ENCODE measurements at regions not wholly inside any gene's neighbourhood (a gene's known extent, or its start where the extent isn't known, plus 50 kb on each side); places are given as distances from the start of the nearest gene placed in this dataset.

DNA sequence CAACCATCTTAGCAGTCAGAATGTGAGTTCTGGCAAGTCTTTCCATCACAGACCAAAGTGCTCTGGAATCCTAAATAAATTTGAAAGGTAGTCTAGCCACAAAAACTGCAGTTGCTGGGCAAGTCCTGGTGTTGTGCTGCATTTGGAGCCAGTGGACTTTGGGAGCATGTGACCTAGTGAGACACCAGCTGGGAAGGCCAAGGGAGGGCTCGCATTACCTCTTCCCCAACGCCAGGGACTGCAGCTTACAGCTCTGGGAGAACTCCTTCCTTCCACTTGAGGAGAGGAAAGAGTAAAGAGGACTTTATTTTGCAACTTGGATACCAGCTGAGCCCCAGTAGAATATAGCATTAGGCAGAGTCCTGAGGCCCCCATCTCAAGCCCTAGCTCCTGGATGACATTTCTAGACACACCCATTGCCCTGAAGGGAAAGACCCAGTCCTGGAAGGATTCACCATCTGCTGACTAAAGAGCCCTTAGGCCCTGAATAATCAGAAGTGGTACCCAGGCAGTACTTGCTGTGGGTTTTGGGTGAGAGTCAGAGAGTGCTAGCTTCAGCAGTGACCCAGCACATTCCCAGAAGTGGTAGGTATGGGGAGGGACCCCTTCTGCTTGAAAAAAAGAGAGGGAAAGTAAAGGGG is 190.7 kb downstream of the NUF2 start:
- no peak for FAIRE-seq
- no peaks in the 10 kb centered on the region for H3K36me3 ChIP-seq (ENCODE audit: control insufficient read depth, insufficient read depth, low read length)
- CTCF ChIA-PET (ENCODE audit: low intra/inter-chr PET ratio), result no interaction called here

More for the DNA sequence above, 190.7 kb downstream of the NUF2 start:
- POLR2A ChIA-PET, result no interaction called here
- no peak overlapping the region for H2AFZ ChIP-seq (ENCODE audit: low read depth, low read length)
- no peaks in the 10 kb centered on the region for H4K20me1 ChIP-seq (replicated peaks; ENCODE audit: control insufficient read depth, insufficient read depth, low read length)
- no peak overlapping the region for H3K4me2 ChIP-seq (ENCODE audit: insufficient read depth, low read length)
- ATAC-seq, result no peak
- in situ Hi-C loops (cut with MboI), result no loop called here
- no peaks in the 10 kb centered on the region for H3K4me1 ChIP-seq (replicated peaks in 1 of 2; ENCODE audit: control insufficient read depth in 2 of 2, insufficient read depth in 2 of 2, low read length in 2 of 2)
- H3K27ac ChIP-seq (ENCODE audit: extremely low read depth, low read depth, low read length), result no peak overlapping the region
- no peak overlapping the region for H3K9ac ChIP-seq (ENCODE audit: insufficient read depth in 1 of 2, low read depth in 2 of 2, low read length in 2 of 2)
- TF ChIP-seq CC2D1A (IDR thresholded peaks at IDR 0.05), result no peak
- no peak for TF ChIP-seq KAT2B (IDR thresholded peaks at IDR 0.05; ENCODE audit: low read depth, low read length)
- no peak for TF ChIP-seq ZNF740 (CRISPR knock-in tag; IDR thresholded peaks at IDR 0.05)
- TF ChIP-seq ZNF740 (tag; IDR thresholded peaks at IDR 0.05), result no peak
- no peak for TF ChIP-seq ESRRB (CRISPR knock-in tag; IDR thresholded peaks at IDR 0.05; ENCODE audit: borderline replicate concordance)
- TF ChIP-seq ZNF253 (CRISPR knock-in tag; conservative IDR thresholded peaks at IDR 0.05), result no peak
- TF ChIP-seq GATA2 (CRISPR knock-in tag; IDR thresholded peaks at IDR 0.05), result no peak
- TF ChIP-seq PHTF2 (CRISPR knock-in tag; IDR thresholded peaks at IDR 0.05), result no peak
- TF ChIP-seq STAT5A (IDR thresholded peaks at IDR 0.05; ENCODE audit: borderline replicate concordance, low read length), result no peak
- no peak for TF ChIP-seq E4F1 (CRISPR knock-in tag; IDR thresholded peaks at IDR 0.05; ENCODE audit: borderline replicate concordance)
- no peak for TF ChIP-seq MYBL2 (IDR thresholded peaks at IDR 0.05; ENCODE audit: low read depth)
- TF ChIP-seq MYBL2 (CRISPR knock-in tag; IDR thresholded peaks at IDR 0.05; ENCODE audit: borderline replicate concordance), result no peak
- TF ChIP-seq ZNF76 (CRISPR knock-in tag; IDR thresholded peaks at IDR 0.05; ENCODE audit: borderline replicate concordance), result no peak
- no peak for TF ChIP-seq TCFL5 (CRISPR knock-in tag; conservative IDR thresholded peaks at IDR 0.05)
- no peak for TF ChIP-seq ZNF445 (CRISPR knock-in tag; IDR thresholded peaks at IDR 0.05; ENCODE audit: low read depth)
- TF ChIP-seq STAG1 (CRISPR knock-in tag; IDR thresholded peaks at IDR 0.05; ENCODE audit: borderline replicate concordance), result no peak
- TF ChIP-seq EHMT2 (IDR thresholded peaks at IDR 0.05), result no peak
- intact Hi-C loops (cut with micrococcal nuclease), result no loop called here
- no peaks in the 10 kb centered on the region for H3K9me1 ChIP-seq (ENCODE audit: control insufficient read depth, insufficient read depth, low read length)
- DNase-seq (ENCODE audit: extremely low read depth in 1 of 4, low spot score in 3 of 4), result no peak
- 0% methylated on average over 2 of the region's 2 CpGs for WGBS (ENCODE audit: insufficient coverage, low coverage, missing lambda C conversion rate)
- H3K27me3 ChIP-seq (ENCODE audit: control insufficient read depth in 2 of 2, insufficient read depth in 2 of 2, low read length in 2 of 2), result no peaks in the 10 kb centered on the region
- no TSS peak for BruUV-seq (replicated peaks)
- H3K4me3 ChIP-seq, result no peak overlapping the region
- no peaks in the 10 kb centered on the region; the same call in 1 of the 2 replicates for H3K9me3 ChIP-seq (replicated peaks; ENCODE audit: control insufficient read depth, insufficient read depth, low read depth, low read length)
- H3K79me2 ChIP-seq (ENCODE audit: control insufficient read depth, insufficient read depth, low read length), result no peaks in the 10 kb centered on the region

Data from K562 (cell line).